MG63 (cell line): ENCODE measurements at regions not wholly inside any gene's neighbourhood (a gene's known extent, or its start where the extent isn't known, plus 50 kb on each side); places are given as distances from the start of the nearest gene placed in this dataset.
"Not testable (repeated sequence)": the region's sequence is repeated elsewhere in the genome, so short reads cannot be mapped to it uniquely, and the experiment has no call there.

Experiments
- DNase-seq: peaks from one replicate; pipeline ENCODE4 v3.0.0-alpha.2; 2020
- H3K27me3 ChIP-seq: fragments of 250-450 bp; sonication (Bioruptor Pico); 2 replicates; pipeline ENCODE4 v1.5.1; 2020; ENCODE audit warnings: mild to moderate bottlenecking, moderate library complexity
- H3K36me3 ChIP-seq: fragments of 250-450 bp; sonication (Bioruptor Pico); 2 replicates; pipeline ENCODE4 v1.5.1; 2020; ENCODE audit warnings: mild to moderate bottlenecking, moderate library complexity
- H3K4me3 ChIP-seq: fragments of 250-450 bp; sonication (Bioruptor Pico); 2 replicates; pipeline ENCODE4 v1.5.1; 2020; ENCODE audit warnings: mild to moderate bottlenecking, moderate library complexity
- H3K9me3 ChIP-seq: fragments of 250-450 bp; sonication (Bioruptor Pico); 2 replicates; pipeline ENCODE4 v1.5.1; 2020; ENCODE audit warnings: mild to moderate bottlenecking, moderate library complexity

GRCh38 chr21:27323331-27323730 lies 356.4 kb upstream of the ADAMTS5 start:
- Histone ChIP-seq H3K27me3 (no peaks in the 10 kb centered on the region), H3K9me3 (no peaks in the 10 kb centered on the region), H3K4me3 (no peak overlapping the region), H3K36me3 (no peaks in the 10 kb centered on the region)
- no peak for DNase-seq

GRCh38 chr21:27321791-27322190 lies 354.9 kb upstream of the ADAMTS5 start:
- Histone ChIP-seq H3K27me3 (no peaks in the 10 kb centered on the region), H3K4me3 (no peak overlapping the region), H3K36me3 (no peaks in the 10 kb centered on the region), H3K9me3 (no peaks in the 10 kb centered on the region)
- DNase-seq, result no peak

- Histone ChIP-seq H3K9me3 (no peaks in the 10 kb centered on the region), H3K4me3 (no peak overlapping the region), H3K36me3 (no peaks in the 10 kb centered on the region), H3K27me3 (no peaks in the 10 kb centered on the region)
- DNase-seq, result no peak
Measured at GRCh38 chr21:27320868-27321267, 354.0 kb upstream of the ADAMTS5 start.

- not testable (repeated sequence) for H3K9me3 ChIP-seq, H3K36me3 ChIP-seq, H3K4me3 ChIP-seq, DNase-seq, H3K27me3 ChIP-seq
Measured at GRCh38 chr21:27317601-27318000, 350.7 kb upstream of the ADAMTS5 start.

GRCh38 chr21:27315373-27315772 lies 348.5 kb upstream of the ADAMTS5 start:
- Histone ChIP-seq H3K27me3 (no peaks in the 10 kb centered on the region), H3K9me3 (peaks cover 3% of the 10 kb centered on the region; the same call in 1 of the 2 replicates), H3K36me3 (no peaks in the 10 kb centered on the region), H3K4me3 (no peak overlapping the region)
- no peak for DNase-seq

- no peaks in the 10 kb centered on the region for H3K27me3 ChIP-seq
- peaks cover 3% of the 10 kb centered on the region; the same call in 1 of the 2 replicates for H3K9me3 ChIP-seq
- no peak overlapping the region for H3K4me3 ChIP-seq
- no peak for DNase-seq
- H3K36me3 ChIP-seq, result no peaks in the 10 kb centered on the region
Measured at GRCh38 chr21:27314131-27314530, 347.2 kb upstream of the ADAMTS5 start.

GRCh38 chr21:27306791-27307775 lies 340.2 kb upstream of the ADAMTS5 start:
- no peaks in the 10 kb centered on the region for H3K27me3 ChIP-seq
- H3K9me3 ChIP-seq, result no peaks in the 10 kb centered on the region; the same call in 1 of the 2 replicates
- H3K4me3 ChIP-seq, result no peak overlapping the region
- no peak for DNase-seq
- H3K36me3 ChIP-seq, result no peaks in the 10 kb centered on the region

- H3K27me3 ChIP-seq, result no peaks in the 10 kb centered on the region
- H3K4me3 ChIP-seq, result no peak overlapping the region
- H3K9me3 ChIP-seq, result no peaks in the 10 kb centered on the region
- H3K36me3 ChIP-seq, result no peaks in the 10 kb centered on the region
- DNase-seq, result no peak
Measured at GRCh38 chr21:27306206-27306605, 339.3 kb upstream of the ADAMTS5 start.

- peaks cover 8% of the 10 kb centered on the region for H3K9me3 ChIP-seq
- no peaks in the 10 kb centered on the region for H3K27me3 ChIP-seq
- DNase-seq, result no peak
- H3K4me3 ChIP-seq, result no peak overlapping the region
- H3K36me3 ChIP-seq, result no peaks in the 10 kb centered on the region
Measured at GRCh38 chr21:27301220-27301619, 334.3 kb upstream of the ADAMTS5 start.

GRCh38 chr21:27300770-27301169 lies 333.9 kb upstream of the ADAMTS5 start:
- Histone ChIP-seq H3K9me3 (peaks cover 8% of the 10 kb centered on the region), H3K27me3 (no peaks in the 10 kb centered on the region), H3K36me3 (no peaks in the 10 kb centered on the region), H3K4me3 (no peak overlapping the region)
- DNase-seq, result no peak

GRCh38 chr21:27298465-27298864 lies 331.6 kb upstream of the ADAMTS5 start:
- no peaks in the 10 kb centered on the region for H3K36me3 ChIP-seq
- DNase-seq, result no peak
- H3K4me3 ChIP-seq, result no peak overlapping the region
- H3K27me3 ChIP-seq, result no peaks in the 10 kb centered on the region
- H3K9me3 ChIP-seq, result peaks cover 8% of the 10 kb centered on the region

- no peak for DNase-seq
- H3K4me3 ChIP-seq, result no peak overlapping the region
Measured at GRCh38 chr21:27293239-27293638, 326.4 kb upstream of the ADAMTS5 start.

GRCh38 chr21:27292783-27293182 lies 325.9 kb upstream of the ADAMTS5 start:
- H3K4me3 ChIP-seq, result no peak overlapping the region
- peaks cover under 1% of the 10 kb centered on the region for H3K9me3 ChIP-seq
- no peak for DNase-seq

More at GRCh38 chr21:27293239-27293638, 326.4 kb upstream of the ADAMTS5 start:
- Histone ChIP-seq H3K36me3 (no peaks in the 10 kb centered on the region), H3K9me3 (peaks cover 5% of the 10 kb centered on the region), H3K27me3 (no peaks in the 10 kb centered on the region)

GRCh38 chr21:27292229-27292628 lies 325.3 kb upstream of the ADAMTS5 start:
- no peak overlapping the region for H3K4me3 ChIP-seq
- H3K9me3 ChIP-seq, result no peaks in the 10 kb centered on the region; the same call in 1 of the 2 replicates
- no peaks in the 10 kb centered on the region for H3K36me3 ChIP-seq
- no peak for DNase-seq
- H3K27me3 ChIP-seq, result no peaks in the 10 kb centered on the region

More at GRCh38 chr21:27292783-27293182, 325.9 kb upstream of the ADAMTS5 start:
- Histone ChIP-seq H3K27me3 (no peaks in the 10 kb centered on the region), H3K36me3 (no peaks in the 10 kb centered on the region)

GRCh38 chr21:27291006-27291405 lies 324.1 kb upstream of the ADAMTS5 start:
- Histone ChIP-seq H3K36me3 (no peaks in the 10 kb centered on the region), H3K27me3 (no peaks in the 10 kb centered on the region), H3K9me3 (no peaks in the 10 kb centered on the region; the same call in 1 of the 2 replicates), H3K4me3 (no peak overlapping the region)
- no peak for DNase-seq

- Histone ChIP-seq H3K36me3 (no peaks in the 10 kb centered on the region), H3K9me3 (no peaks in the 10 kb centered on the region; the same call in 1 of the 2 replicates), H3K27me3 (no peaks in the 10 kb centered on the region), H3K4me3 (no peak overlapping the region)
- no peak for DNase-seq
Measured at GRCh38 chr21:27290028-27290427, 323.1 kb upstream of the ADAMTS5 start.

- H3K36me3 ChIP-seq, result no peaks in the 10 kb centered on the region
- no peaks in the 10 kb centered on the region for H3K27me3 ChIP-seq
- no peaks in the 10 kb centered on the region; the same call in 1 of the 2 replicates for H3K9me3 ChIP-seq
- H3K4me3 ChIP-seq, result no peak overlapping the region
- DNase-seq, result no peak
Measured at GRCh38 chr21:27286760-27287159, 319.9 kb upstream of the ADAMTS5 start.

- Histone ChIP-seq H3K36me3 (no peaks in the 10 kb centered on the region), H3K4me3 (no peak overlapping the region), H3K9me3 (peaks cover 4% of the 10 kb centered on the region; the same call in 1 of the 2 replicates), H3K27me3 (no peaks in the 10 kb centered on the region)
- DNase-seq, result no peak
Measured at GRCh38 chr21:27277110-27277509, 310.2 kb upstream of the ADAMTS5 start.
